ENCODE measurements at regions not wholly inside any gene's neighbourhood (a gene's known extent, or its start where the extent isn't known, plus 50 kb on each side); places are given as distances from the start of the nearest gene placed in this dataset.

DNA sequence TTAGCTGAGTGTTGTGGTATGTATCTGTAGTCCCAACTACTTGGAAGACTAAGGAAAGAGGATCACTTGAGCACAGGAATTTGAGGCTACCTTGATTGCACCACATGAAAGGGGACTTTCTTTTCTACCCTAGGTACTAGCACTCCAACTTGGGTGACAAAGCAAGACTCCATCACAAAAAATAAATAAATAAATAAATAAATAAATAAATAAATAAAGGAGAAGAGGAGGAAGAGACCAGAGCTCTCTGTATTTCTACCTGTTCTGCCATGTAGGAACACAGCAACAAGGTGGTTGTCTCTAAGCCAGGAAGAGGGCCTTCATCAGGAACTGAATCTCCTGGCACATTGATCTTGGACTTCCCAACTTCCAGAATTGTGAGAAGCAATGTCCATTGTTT is 118.6 kb downstream of the HMHB1 start:
- DNase-seq (ENCODE audit: low spot score) (no peak), ATAC-seq (ENCODE audit: low FRiP score) (no peak)
- TF ChIP-seq, protein P1, sequence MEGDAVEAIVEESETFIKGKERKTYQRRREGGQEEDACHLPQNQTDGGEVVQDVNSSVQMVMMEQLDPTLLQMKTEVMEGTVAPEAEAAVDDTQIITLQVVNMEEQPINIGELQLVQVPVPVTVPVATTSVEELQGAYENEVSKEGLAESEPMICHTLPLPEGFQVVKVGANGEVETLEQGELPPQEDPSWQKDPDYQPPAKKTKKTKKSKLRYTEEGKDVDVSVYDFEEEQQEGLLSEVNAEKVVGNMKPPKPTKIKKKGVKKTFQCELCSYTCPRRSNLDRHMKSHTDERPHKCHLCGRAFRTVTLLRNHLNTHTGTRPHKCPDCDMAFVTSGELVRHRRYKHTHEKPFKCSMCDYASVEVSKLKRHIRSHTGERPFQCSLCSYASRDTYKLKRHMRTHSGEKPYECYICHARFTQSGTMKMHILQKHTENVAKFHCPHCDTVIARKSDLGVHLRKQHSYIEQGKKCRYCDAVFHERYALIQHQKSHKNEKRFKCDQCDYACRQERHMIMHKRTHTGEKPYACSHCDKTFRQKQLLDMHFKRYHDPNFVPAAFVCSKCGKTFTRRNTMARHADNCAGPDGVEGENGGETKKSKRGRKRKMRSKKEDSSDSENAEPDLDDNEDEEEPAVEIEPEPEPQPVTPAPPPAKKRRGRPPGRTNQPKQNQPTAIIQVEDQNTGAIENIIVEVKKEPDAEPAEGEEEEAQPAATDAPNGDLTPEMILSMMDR (IDR thresholded peaks at IDR 0.05): no peak

DNA sequence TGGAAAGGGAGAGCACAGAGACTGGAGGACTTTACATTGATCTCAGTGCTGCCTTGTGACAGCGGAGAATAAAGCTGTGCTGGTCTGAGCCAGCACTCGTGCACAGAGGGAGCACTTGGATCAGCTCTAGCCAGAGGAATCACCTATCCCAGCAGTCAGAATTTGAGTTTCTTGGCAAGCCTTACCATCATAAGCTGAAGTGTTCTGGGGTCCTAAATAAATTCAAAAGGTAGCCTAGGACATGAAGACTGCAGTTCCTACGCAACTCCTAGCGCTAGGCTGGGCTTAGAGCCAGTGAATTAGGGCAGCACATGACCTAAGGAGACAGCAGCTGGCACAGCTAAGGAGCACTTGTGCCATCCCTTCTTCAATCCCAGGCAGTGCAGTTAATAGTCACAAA is 119.5 kb downstream of the HMHB1 start:
- ATAC-seq (ENCODE audit: low FRiP score) (no peak), DNase-seq (ENCODE audit: low spot score) (no peak)
- TF ChIP-seq, protein P1 (IDR thresholded peaks at IDR 0.05): no peak

DNA sequence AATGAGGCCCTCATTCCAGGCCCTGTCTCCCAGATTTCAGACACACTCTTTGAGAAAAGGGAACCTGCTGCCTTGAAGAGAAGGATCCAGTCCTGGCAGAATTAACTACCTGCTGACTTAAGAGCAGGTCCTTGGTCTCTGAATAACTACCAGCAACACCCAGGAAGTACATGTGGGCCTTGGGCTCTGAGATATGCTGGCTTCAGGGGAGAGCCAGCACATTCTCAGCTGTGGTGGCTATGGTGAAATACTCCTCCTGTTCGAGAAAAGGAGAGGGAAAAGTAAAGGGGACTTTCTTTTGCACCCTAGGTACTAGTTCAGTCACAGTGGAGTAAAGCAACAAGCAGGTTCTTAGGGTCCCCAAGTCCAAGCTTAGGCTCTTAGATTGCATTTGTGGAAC is 120.0 kb downstream of the HMHB1 start:
- no peak for DNase-seq (ENCODE audit: low spot score)
- ATAC-seq (ENCODE audit: low FRiP score): no peak
- TF ChIP-seq, protein P1 (IDR thresholded peaks at IDR 0.05): no peak

DNA sequence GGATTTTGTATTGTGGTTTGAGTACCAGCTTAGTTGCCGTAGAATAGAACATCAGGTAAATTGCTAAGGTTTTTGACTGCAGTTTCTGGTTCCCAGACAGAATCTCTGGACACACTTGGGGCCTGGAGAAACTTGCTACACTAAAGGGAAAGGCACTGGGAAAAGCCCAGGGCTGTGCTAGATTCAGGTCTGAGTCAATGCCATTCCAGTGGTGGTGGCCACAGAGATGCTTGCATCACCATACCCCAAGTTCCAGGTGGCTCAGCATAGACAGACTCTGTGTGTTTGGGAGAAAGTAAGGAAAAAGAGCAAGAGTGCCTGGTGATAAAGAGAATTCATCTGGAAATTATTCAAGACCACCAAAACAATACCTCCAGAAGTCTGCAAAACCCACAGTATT is 120.6 kb downstream of the HMHB1 start:
- no peak for DNase-seq (ENCODE audit: low spot score)
- TF ChIP-seq, protein P1 (IDR thresholded peaks at IDR 0.05): no peak
- ATAC-seq (ENCODE audit: low FRiP score): no peak

DNA sequence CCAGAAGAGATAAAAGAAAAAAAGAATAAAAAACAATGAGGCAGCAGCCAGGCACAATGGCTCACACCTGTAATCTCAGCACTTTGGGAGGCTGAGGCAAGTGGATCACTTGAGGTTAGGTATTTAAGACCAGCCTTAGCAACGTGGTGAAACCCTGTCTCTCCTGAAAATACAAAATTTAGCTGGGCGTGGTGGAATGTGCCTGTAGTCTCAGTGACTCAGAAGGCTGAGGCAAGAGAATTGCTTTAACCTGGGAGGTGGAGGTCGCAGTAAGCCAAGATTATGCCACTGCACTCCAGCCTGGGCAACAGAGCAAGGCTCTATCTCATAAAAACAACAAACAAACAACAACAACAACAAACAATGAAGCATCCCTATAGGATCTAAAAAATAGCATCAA is 121.5 kb downstream of the HMHB1 start:
- DNase-seq (ENCODE audit: low spot score) (no peak), ATAC-seq (ENCODE audit: low FRiP score) (no peak)
- TF ChIP-seq, protein P1 (IDR thresholded peaks at IDR 0.05): no peak

DNA sequence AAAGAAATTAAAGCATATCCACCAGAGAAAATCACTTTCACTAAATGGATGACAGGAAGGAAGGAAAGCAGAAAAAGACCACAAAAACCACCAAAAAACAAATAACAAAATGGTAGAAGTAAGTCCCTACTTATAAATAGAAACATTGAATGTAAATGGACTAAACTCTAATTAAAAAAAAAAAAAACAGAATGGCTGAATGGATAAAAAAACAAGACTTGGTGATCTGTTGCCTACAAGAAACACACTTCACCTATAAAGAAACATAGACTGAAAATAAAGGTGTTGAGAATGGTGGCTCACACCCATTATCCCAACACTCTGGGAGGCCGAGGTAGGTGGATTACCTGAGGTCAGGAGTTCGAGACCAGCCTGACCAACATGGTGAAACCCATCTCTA is 122.9 kb downstream of the HMHB1 start:
- TF ChIP-seq, protein P1 (IDR thresholded peaks at IDR 0.05): no peak
- ATAC-seq (ENCODE audit: low FRiP score) (no peak), DNase-seq (ENCODE audit: low spot score) (no peak)

DNA sequence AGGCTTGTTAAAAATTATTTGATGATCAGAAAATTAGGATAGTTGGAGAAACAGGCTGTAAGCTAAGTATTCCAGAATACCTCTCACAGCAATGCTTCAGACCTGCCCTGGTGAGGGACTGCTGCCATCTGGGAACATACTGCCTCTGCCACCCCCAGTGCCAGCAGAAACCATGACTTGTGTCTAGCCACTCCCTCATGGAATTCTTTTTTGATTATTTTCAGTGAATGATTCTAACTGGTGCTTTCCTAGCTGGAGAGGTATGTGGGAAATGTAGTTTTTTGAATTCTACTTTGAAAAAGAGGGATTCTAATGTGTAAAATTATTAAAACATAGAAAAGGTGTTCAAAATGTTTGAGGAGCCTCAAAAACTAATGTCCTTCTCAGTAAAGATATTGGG is 126.3 kb downstream of the HMHB1 start:
- TF ChIP-seq, protein P1 (IDR thresholded peaks at IDR 0.05): no peak
- ATAC-seq (ENCODE audit: low FRiP score) (no peak), DNase-seq (ENCODE audit: low spot score) (no peak)
